Prostate gland (tissue), 2 donors: ENCODE measurements at regions not wholly inside any gene's neighbourhood (a gene's known extent, or its start where the extent isn't known, plus 50 kb on each side); places are given as distances from the start of the nearest gene placed in this dataset.

ENCODE experiments used
- POLR2A ChIP-seq: fragments of 450-650 bp; IDR thresholded peaks from one replicate; pipeline ENCODE4 v1.6.1; 2016; ENCODE audit warnings: antibody characterized with exemption, mild to moderate bottlenecking
- POLR2AphosphoS5 ChIP-seq: sonication (generic); formaldehyde crosslinking; IDR thresholded peaks from one replicate; pipeline ENCODE4 v1.6.1; 2017; ENCODE audit warnings: antibody characterized with exemption
- TF ChIP-seq, protein P1 (sequence below), 4 experiments: fragments of 200-600 bp in 2 of 4; fragments of 450-650 bp in 2 of 4; sonication (generic) in 2 of 4; IDR thresholded peaks; 1 replicate in 3 of 4; 2 replicates in 1 of 4; pipeline ENCODE4 v1.5.1; 2016 to 2019; ENCODE audit warnings: antibody characterized with exemption in 4 of 4, mild to moderate bottlenecking in 2 of 4, moderate library complexity in 2 of 4

DNA sequence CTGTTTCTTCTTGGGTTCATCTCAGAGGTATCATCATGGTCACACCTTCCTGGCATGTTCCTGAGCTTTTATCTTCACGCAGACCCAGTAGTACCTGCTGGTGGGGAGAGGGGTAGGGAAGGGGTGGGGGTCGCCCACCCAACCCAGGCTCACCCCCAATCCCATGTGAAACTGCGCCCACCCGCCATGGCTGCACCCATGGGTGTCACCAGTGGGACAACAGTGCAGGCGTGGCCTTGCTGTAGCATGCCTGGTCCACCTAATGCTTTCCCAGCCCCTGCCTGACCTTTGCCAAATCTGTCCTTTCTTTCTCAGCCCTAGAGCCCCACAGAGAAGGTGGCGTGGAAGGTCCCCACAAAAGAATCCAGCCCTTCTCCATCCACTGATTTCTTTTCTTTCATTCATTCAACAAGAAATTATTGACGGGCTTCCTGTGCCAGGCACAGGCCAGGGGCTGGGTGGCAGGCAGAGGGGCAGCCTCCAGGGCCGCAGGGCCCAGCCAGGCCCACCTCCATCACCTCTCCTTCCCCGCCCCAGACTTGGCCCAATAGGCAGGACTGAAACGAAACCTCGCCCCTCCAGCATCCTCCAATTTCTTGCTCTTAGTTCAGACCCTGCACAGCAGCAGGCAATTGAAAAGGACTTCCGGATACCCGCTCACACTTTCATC is 79.1 kb upstream of the TNRC6C start:
- TF ChIP-seq, protein P1, sequence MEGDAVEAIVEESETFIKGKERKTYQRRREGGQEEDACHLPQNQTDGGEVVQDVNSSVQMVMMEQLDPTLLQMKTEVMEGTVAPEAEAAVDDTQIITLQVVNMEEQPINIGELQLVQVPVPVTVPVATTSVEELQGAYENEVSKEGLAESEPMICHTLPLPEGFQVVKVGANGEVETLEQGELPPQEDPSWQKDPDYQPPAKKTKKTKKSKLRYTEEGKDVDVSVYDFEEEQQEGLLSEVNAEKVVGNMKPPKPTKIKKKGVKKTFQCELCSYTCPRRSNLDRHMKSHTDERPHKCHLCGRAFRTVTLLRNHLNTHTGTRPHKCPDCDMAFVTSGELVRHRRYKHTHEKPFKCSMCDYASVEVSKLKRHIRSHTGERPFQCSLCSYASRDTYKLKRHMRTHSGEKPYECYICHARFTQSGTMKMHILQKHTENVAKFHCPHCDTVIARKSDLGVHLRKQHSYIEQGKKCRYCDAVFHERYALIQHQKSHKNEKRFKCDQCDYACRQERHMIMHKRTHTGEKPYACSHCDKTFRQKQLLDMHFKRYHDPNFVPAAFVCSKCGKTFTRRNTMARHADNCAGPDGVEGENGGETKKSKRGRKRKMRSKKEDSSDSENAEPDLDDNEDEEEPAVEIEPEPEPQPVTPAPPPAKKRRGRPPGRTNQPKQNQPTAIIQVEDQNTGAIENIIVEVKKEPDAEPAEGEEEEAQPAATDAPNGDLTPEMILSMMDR (IDR thresholded peaks at IDR 0.05) = no peak
- TF ChIP-seq POLR2A (no peak), POLR2AphosphoS5 (no peak)
